GM19455 (cell line): ENCODE measurements at regions not wholly inside any gene's neighbourhood (a gene's known extent, or its start where the extent isn't known, plus 50 kb on each side); places are given as distances from the start of the nearest gene placed in this dataset.

ENCODE experiments used
- ATAC-seq: cut with Tn5 transposase; IDR thresholded peaks from one replicate; pipeline ENCODE4 v1.9.1; 2021; ENCODE audit not compliant: unreplicated experiment

DNA sequence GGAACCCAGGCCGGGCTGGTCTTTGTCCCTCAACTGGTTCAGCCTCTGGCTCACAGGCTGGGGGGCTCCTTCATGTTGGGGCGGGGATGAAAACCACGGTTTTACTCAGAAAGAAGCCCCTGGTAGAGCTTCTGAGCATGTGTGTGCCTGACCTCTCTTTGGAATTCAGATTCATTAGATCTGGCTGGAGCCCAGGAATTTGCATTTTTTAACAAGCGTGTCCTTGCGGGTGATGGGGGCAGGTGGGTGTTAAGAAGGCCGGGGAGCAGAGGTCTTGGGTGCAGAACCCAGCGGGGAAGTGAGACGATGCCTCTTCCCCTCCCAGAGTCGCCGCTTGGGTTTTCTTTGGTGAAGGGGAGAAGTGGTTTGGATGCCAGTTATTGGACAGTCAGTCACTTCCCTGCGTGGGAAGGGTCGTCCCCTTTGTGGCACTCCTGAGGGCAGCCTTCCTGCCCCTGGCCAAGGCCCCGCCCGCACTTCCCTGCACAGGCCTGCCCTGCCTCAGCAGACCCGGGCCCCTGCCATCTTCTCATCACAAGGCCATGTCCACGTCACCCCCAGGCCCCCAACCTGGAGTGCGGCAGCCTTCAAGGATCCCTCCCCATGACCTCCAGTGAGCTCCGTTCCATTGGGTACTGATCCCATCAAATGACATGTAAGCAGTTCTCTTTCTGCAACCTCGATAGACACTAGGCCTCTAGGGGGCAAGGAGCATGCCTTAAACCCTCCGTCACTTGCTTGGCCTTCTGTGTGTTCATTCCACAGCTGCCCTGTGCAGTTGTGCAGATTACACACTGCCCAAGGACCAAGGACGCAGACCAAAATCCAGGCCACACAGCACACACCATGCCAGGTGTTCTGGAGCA, 177.7 kb upstream of the CIBAR2 start:
- no peak for ATAC-seq

DNA sequence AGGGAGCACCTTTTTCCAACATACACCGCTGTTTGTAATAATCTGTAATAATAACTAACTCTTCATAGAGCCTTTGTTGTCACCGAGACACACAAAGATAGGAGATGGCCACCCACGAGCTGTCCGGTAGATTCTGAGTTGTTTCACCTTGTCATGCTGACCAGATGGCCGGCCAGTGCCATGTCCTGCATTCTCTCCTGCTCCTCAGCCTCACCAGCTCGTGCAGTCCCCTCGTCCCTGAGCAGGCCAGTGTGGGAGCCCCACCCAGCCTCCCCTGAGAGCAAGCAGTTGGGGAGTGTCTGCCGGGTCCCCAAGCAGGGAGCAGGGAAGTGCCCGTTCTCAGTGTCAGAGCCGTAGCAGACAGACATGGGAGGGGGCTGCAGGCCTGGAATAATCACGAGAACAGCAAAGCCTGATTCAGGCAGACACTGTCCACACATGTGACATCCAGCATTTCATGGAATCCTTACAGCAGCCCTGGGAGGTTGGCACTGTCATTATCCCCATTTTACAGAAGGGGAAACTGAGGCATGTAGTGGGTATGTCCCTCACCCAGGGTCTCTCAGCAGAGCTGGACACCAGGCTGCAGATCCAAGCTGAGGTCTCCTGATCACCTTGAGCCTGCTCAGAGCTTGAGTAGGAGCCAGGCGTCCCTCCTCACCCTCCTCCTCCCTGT, 178.5 kb upstream of the CIBAR2 start:
- ATAC-seq: no peak

DNA sequence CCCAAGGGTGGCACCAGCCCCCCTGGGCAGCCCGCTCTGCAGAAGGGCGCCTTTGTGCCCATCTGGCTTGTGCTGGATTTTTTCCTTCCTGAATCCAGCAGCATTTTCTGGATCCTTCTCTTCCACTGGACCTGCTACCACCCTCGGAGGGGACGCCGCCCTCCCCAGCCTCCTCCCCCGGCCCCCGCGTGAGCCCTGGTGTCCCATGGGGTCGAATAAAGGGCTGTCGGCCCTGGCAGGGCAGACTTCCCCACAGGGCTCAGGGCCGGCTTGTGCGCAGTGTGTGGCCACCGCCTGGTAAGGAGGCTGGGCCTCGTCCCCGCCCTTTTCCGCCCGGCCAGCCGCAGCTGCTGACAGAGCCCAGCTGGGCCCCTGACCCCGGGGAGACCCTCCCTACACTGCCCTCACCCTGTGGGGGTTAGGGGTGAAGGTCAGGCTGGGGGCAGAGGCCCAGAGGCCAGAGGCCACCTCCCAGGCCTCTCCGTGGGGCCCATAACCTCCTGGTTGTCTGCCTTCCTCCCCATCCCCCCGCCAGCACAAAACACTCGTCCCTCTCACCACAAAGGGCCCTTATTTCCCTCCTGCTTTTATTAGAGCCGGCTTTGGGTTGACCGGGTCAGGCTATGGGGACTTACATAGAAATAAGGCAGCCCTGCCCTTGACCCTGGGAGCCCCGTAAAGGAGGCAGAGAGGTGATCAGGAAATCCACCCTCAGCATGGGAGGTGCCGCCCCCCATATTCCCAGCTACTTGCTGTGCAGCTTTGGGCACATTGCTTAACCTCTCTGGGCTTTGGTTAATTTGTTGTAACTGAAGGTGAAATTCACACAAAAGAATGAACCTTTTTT, 179.3 kb upstream of the CIBAR2 start:
- no peak for ATAC-seq

DNA sequence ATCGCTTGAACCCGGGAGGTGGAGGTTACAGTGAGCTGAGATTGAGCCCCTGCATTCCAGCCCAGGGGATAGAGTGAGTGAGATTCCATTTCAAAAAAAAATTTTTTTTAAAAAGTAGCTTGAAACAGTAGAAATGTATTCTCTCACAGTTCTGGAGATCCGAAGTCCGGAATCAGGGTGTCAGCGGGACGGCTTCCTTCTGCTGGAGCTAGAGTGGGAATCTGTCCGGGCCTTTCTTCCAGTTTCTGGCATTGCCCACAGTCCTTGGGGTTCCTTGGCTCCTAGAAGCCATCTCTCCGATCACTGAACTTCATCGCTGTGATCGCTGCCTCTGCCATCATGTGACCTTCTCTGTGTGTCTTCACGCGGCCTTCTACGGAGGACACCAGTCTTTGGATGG, 181.2 kb upstream of the CIBAR2 start:
- ATAC-seq: no peak

DNA sequence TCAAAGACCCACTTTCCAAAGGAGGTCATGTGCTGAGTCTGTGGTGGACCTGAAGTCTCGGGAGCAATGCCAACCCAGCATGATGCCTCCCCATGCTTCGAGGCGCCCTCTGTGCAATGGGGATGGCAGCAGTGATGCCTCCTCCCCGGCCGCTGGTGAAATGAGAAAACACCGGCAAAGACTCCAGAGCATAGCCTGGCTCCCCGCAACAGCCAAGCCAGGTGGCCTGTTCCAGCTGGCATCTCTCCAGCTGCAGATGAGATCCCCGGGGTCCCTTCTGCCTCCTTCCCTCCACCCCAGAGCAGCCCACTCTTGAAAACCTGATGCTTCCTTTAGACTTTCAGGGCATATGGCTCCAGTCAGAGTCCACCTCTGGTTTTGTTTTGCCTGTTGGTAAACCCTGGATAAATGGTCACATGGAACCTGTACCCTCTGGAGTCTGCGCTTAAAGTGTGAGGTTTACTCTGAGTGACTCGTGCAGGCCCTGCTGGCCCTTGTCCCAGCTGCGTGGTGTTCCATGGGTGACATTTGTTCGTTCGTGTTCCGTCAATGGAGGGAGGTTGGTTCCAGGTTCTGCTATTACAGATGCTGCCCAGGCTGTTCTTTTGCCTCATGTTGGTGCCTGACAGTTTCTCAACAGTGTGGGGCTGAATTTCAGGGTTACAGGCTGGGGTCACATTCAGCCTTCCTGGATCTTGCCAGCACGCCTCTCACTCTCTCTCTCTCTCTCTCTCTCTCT, 181.8 kb upstream of the CIBAR2 start:
- no peak for ATAC-seq

DNA sequence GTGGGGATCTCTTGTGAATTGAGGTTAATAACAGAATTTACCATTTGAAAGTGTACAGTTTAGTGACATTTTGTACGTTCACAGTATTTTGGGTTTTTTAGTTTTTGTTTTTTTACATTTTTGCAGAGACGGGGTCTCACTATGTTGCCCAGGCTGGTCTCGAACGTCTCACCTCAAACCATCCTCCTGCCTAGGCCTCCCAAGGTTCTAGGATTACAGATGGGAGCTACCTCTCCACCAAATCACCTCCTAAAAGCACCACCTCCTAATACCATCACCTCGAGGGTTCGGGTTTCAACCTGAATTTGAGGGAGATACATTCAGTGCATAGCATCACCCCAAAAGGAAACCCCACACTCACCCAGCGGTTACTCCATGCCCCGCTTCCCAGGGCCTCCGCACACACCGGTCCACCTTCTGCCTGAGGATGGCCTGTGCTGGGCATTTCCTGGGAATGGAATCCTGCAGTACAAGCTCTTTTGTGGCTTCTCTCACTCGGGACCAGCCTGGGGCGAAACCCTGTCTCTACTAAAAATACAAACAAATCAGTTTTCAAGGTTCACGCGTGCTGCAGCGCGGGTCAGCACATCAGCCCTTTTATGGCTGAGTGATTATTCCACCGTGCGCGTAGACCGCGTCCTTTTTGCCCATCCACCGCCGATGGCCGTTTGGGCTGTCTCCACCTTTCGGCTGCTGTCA, 182.7 kb upstream of the CIBAR2 start:
- no peak for ATAC-seq

DNA sequence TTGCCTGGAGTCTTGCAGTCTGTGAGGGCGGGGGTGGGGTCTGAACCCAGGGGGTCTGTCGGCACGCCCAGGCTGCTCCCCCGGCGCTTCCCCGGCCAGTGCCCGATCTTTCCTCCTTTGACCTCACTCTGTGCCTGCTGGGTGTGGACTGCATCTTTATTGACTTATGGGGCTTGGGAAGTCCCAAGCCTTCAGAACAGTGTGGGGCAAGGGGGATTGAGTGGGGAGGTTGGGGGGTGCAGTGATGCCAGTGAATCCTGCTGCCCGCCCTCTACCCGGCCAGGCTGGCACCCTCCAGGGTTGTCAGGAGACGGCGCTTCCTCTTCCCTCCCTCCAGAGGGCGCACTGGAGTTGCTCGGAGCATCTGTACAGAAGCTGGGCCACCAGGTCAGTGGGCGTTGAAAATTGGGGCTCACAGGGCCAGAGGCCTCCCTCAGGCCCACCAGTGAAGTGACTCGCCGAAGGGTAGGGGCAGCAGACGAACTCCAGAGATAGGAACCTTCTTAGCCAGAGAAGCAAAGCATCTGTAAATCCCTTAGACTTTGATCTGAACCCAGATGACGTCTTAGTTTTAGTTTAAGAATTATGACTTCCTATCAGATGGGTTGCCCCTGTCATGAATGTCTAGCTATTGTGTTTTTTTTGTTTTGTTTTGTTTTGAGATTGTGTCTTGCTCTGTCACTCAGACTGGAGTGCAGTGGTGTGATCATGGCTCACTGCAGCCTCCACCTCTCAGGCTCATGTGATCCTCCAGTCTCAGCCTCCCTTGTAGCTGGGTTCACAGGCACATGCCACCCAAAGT, 184.8 kb upstream of the CIBAR2 start:
- no peak for ATAC-seq

DNA sequence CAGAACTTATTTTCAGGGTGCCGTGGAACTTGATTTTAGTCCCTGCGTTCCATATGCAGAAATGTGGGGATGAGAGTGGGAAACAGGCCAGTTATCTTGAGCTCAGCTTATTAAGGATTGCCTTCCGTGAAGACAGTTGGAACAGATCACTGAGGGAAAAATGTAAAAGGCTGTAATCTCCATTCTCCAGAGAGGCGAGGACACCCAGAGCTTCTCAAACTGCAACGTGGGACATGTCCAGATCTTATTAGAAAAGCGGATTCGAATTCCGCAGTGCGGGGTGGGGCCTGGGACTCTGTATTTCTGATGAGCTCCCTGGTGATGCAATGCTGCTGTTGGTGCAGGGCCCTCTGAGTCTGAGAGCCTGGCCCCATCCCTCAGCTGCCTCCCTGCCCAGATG, 185.6 kb upstream of the CIBAR2 start:
- no peak for ATAC-seq

DNA sequence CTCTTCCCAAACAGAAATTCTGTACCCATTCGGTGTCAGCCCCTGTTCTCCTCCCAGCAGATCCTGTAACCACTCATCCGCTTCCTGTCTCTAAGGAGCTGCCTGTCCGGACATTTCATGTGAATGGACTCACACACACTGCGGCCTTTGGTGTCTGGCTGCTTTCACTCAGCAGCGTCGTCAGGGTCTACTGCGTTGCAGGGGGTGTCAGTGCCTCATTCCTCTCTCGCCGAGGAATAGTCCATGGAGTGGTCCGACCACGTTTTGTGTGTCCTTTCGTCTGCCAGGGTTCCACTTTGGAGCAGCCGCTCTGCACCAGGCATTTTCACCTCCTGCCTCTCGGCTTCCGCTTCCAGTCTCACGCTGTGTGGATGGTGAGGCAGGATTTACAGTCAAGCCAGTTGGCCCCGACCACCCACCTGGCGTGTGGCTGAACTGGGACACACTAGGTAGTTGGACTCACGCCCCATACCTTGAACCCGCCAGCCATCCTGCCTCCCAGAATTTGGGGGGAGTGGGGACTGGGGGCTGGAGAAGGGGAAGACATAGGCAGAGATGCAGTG, 188.2 kb upstream of the CIBAR2 start:
- ATAC-seq: no peak

DNA sequence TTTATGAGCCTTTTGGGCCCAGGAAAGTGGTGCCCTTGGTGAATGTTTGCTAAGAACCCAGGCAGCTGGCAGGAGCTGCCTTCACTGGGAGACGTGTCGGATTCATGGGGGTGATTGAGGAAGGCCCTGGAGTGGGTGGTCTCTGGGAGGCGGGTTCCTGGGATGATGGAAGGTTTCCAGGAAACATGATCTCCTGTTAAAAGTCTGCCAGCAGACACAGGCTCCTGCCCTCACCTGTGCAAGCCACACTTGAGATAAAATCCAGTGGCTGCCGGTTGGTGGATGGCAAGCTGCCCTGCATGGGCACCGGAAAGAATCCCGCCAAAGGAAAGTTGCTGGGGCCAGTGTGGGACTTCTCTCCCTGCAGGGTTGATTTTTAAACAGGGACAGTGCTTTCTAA, 189.0 kb upstream of the CIBAR2 start:
- ATAC-seq: no peak

DNA sequence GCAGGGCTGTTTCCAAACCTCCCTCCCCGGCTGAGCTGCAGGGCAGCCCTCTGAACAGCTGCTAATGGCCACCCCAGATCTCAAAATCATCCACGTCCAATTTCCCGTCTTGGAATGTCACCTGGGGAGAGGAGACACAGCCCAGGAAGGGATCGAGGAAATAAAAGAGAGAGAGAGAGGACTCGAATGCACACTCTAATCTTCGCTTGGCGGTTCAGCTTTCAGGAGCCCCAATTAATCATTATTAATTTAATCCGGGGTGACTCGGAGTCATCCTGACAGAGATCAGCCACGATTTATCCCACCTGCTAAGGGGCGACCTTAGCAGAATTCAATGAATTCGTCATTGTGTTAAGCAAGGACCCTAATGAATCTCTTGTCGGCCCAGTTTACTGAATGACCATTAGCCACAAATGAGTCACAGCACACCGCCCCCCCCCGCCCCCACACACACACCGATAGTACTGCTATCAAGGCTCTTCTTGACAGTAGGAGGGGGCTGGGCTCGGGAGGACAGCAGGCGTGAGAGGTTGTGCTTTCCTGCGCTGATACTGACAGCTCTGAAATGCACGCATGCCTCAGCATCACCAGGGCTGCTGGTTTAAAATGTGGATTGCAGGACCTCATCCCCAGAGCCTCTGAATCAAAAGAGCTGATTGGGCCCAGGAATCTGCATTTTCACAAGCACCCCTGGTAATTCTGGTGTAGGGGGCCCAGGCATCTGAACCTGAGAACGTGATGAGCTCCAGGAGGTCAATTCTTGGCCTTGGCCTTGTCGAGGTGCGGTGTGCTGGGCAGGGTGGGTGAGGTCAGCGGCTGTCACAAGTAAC, 190.0 kb upstream of the CIBAR2 start:
- no peak for ATAC-seq

DNA sequence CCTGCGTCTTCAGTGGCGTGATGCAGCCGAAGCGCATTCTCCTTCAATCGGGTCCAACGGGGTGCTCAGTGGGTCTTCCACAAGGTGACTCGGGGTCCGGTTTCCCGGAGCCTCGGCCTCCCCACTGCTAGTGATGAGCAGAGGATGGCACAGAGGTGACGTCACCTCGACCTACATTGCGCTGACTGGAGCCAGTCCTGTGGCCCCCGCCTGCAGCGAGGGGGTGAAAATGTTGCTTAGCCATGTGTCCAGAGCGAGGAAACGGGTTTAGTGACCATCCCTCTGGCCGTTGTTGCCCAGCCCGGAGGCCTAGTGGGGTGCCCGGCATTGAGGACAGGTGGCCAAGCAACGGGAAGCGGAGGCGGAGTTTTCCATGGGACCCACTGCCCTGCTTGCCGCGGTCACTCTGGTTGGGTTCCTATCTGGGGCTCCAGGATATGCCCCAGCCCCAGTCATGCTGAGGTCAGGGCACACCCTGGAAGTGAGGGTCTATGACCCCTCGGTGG, 190.6 kb upstream of the CIBAR2 start:
- ATAC-seq: no peak

DNA sequence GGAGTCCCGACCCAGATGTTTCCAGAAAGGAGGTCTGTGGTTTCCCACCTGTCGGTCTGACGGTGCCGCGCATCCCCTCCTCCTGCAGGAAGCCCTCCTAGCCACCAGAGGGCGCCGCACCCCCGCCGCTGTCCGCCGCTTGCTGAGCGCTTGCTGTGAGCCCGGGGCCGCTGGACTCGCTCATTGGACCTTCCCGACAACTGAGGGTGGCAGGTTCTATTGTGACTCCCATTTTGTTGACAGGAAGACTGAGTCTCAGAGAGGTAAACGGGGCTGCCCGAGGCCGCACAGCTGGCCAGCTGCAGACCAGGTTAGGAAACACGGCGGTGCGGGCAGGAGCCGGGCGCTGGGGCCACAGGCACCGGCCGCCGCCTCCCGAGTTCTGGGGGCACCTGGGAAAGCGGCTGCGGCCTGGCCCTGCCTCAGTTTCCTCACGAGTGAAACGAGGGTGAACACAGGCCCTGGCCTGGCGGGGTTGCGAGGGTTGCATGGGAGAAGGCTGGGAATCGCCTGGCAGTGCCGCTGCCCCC, 191.1 kb upstream of the CIBAR2 start:
- ATAC-seq: no peak

DNA sequence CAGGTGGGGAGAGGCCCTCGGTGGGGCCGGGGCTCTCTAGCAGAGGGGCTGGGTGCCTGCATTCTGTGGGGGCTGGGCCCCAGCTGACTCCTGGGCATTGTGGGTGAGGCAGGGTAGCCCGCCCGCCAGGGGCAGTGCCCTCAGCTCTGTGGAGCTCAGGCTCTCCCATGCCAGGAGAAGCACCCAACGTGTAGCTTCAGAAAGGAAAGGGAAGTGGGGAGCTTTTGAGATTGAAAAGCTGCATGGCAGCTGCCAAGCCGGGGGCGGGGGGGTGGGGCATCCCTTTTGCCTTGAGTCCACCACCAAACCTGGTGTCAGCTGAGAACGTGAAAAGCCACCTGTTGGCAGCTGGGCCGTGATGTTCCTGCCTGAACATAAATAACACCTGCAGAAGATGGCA, 192.1 kb upstream of the CIBAR2 start:
- ATAC-seq: no peak

DNA sequence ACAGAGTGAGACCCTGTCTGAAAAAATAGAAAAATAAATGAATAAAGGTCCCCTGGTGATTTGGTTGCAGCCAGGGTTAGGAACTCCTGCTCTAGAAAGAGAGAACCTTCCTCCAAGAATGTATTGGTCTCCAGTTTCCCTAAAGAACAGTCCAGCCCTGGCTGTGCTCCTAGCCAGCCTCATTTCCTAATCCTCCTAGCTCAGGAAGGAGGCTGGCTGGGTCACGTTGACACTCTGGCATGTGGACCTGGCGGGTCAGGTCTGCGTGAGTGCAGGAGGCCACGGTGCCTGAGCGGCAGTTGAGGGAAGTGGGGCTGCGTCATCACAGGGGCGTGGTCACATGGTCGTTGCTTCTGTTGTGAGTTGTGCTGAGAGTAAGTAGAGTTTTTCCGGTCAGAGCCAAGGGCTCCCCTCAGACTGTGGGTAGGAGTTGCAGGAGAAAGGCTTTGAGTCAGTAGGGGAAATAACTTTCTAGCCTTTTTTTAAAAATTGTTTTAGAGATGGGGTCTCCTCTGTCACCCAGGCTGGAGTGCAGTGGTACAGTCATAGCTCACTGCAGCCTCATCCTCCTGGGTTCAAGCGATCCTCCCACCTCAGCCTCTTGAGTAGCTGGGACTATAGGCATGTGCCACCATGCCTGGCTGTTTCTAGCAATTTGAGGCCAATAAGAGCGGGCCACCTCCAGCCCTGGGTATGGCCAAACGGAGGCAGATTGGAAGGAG, 194.0 kb upstream of the CIBAR2 start:
- no peak for ATAC-seq

DNA sequence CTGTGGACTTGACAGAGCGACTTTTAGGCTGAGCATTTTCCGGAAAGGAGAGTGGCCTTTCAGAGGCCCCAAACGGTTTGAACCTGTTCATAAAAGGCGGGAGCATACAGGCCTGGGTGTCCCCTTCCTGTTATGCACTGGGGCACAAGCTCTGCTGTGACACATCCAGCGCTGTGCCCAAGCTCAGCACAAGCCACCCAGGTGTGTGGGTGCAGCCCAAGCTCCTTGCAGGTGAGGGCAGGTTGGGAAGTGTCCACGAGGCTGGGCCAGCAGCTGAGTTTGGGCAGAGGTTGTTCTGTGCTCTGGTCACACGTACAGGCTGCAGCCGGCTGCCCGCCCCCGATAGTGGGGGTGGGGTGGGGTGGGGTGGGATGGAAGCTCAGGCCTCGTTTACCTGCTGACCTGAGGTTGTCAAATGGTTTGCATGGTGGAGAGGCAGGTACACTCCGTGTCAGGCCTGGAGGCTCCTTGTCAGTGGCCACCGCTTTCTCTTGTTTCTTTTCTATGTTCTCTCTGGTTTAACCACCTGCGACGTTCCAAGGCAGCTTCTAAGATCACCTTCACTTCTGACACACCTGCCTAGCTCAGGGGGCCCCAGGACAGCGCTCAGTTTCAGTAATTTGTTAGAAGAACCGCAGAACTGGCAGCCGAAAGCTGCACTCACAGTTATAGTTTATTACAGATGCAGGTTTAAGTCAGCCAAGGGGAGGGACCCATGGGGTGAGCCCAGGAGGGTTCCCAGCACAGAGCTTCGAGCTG, 194.7 kb upstream of the CIBAR2 start:
- no peak for ATAC-seq
